Transverse colon (tissue), 4 donors: ENCODE measurements at regions not wholly inside any gene's neighbourhood (a gene's known extent, or its start where the extent isn't known, plus 50 kb on each side); places are given as distances from the start of the nearest gene placed in this dataset.

ENCODE experiments used
- DNase-seq: peaks from one replicate; pipeline ENCODE4 v3.0.0-alpha.2; 2019
- H3K27ac ChIP-seq, 4 donors: fragments of 200-600 bp; sonication (generic); 2 replicates each; pipeline ENCODE4 v1.5.1; 2016 to 2018; ENCODE audit warnings: inconsistent platforms in 4 of 4
- H3K27me3 ChIP-seq: fragments of 200-600 bp; sonication (generic); 2 replicates; pipeline ENCODE4 v1.5.1; 2017; ENCODE audit warnings: inconsistent platforms
- H3K36me3 ChIP-seq, 4 donors: fragments of 200-600 bp; sonication (generic); 2 replicates each; pipeline ENCODE4 v1.5.1; 2017 to 2019; ENCODE audit warnings: inconsistent platforms in 4 of 4
- H3K4me1 ChIP-seq, 4 donors: fragments of 200-600 bp; sonication (generic); 2 replicates each; pipeline ENCODE4 v1.5.1; 2017 to 2020; ENCODE audit warnings: inconsistent platforms in 4 of 4
- H3K4me3 ChIP-seq, 4 donors: fragments of 200-600 bp; sonication (generic); 1 replicate in 1 of 4; 2 replicates in 3 of 4; pipeline versions ENCODE4 v1.5.1 to v1.6.1; 2017 to 2019; ENCODE audit warnings: inconsistent platforms in 4 of 4
- H3K9me3 ChIP-seq, 2 donors: fragments of 200-600 bp; sonication (generic); 2 replicates each; pipeline ENCODE4 v1.5.1; 2017 to 2019; ENCODE audit warnings: inconsistent platforms in 2 of 2
- CTCF ChIP-seq, 5 experiments: fragments of 200-600 bp in 3 of 5; fragments of 450-650 bp in 2 of 5; sonication (generic) in 3 of 5; IDR thresholded peaks; 1 replicate in 2 of 5; 2 replicates in 3 of 5; pipeline ENCODE4 v1.5.1; 2016 to 2017; ENCODE audit warnings: antibody characterized with exemption in 5 of 5, inconsistent platforms in 3 of 5, mild to moderate bottlenecking in 2 of 5, moderate library complexity in 1 of 5
- EP300 ChIP-seq: sonication (generic); formaldehyde crosslinking; IDR thresholded peaks from one replicate; pipeline ENCODE4 v1.6.1; 2017; ENCODE audit warnings: antibody characterized with exemption, low read depth
- POLR2A ChIP-seq: fragments of 450-650 bp; IDR thresholded peaks from one replicate; pipeline ENCODE4 v1.6.1; 2016; ENCODE audit warnings: antibody characterized with exemption, mild to moderate bottlenecking, moderate library complexity
- POLR2AphosphoS5 ChIP-seq, 3 donors: sonication (generic); formaldehyde crosslinking; IDR thresholded peaks; one replicate each; pipeline ENCODE4 v1.6.1; 2016; ENCODE audit warnings: antibody characterized with exemption in 3 of 3
- WGBS, 2 donors: methylation state at CpG; one replicate each; pipeline ENCODE4 v1.1.5; 2018; ENCODE audit warnings: low coverage in 1 of 2; 5-methylcytosine and 5-hydroxymethylcytosine counted together
- in situ Hi-C, 4 donors: fragments of 200-750 bp; cut with MboI; loops; one replicate each; pipeline versions ENCODE4 v1.15.0 to v1.15.1; 2017; ENCODE audit warnings: low sequenced_read_pairs in 3 of 4, low pct_ligation_motif_present in 1 of 4, low pct_unique_long_range_greater_than_20kb in 1 of 4
- intact Hi-C: fragments of 100-400 bp; cut with DNase I; formaldehyde crosslinking; loops from one replicate; pipeline ENCODE4 v1.15.1; 2023; ENCODE audit warnings: low total_unique reads

- Histone ChIP-seq H3K27me3 (no peaks in the 10 kb centered on the region), H3K27ac (no peak overlapping the region), H3K36me3 (no peaks in the 10 kb centered on the region), H3K9me3 (no peaks in the 10 kb centered on the region), H3K4me1 (no peaks in the 10 kb centered on the region), H3K4me3 (no peak overlapping the region)
- in situ Hi-C loops (no loop called here), intact Hi-C loops (no loop called here)
- 80 to 94% methylated on average over 1 of the region's 1 CpG for WGBS, 2 donors
- TF ChIP-seq POLR2A (no peak), POLR2AphosphoS5 (IDR thresholded peaks at IDR 0.05) (no peak), EP300 (no peak), CTCF (IDR thresholded peaks at IDR 0.05) (no peak)
- DNase-seq = no peak
Measured at GRCh38 chr5:98556712-98557111, 216.8 kb upstream of the RGMB start.

- Histone ChIP-seq H3K27me3 (no peaks in the 10 kb centered on the region), H3K9me3 (no peaks in the 10 kb centered on the region), H3K36me3 (no peaks in the 10 kb centered on the region), H3K4me3 (no peak overlapping the region), H3K4me1 (no peaks in the 10 kb centered on the region), H3K27ac (no peak overlapping the region)
- intact Hi-C loops = no loop called here
- in situ Hi-C loops = no loop called here
- no peak for DNase-seq
- TF ChIP-seq CTCF (IDR thresholded peaks at IDR 0.05) (no peak), POLR2A (no peak), EP300 (no peak), POLR2AphosphoS5 (IDR thresholded peaks at IDR 0.05) (no peak)
Measured at GRCh38 chr5:98557916-98558315, 215.5 kb upstream of the RGMB start.

- H3K27ac ChIP-seq = no peak overlapping the region
- in situ Hi-C loops = no loop called here
- WGBS, 2 donors = 28 to 35% methylated on average over 2 of the region's 2 CpGs
- TF ChIP-seq POLR2AphosphoS5 (IDR thresholded peaks at IDR 0.05) = no peak
- TF ChIP-seq POLR2A = no peak
- no peak for TF ChIP-seq CTCF (IDR thresholded peaks at IDR 0.05)
- no peak for TF ChIP-seq EP300
- DNase-seq = no peak
- peaks cover 0 to 7% (median 0%) of the 10 kb centered on the region in 4 donors for H3K4me1 ChIP-seq
- no peak overlapping the region for H3K4me3 ChIP-seq
- H3K27me3 ChIP-seq = no peaks in the 10 kb centered on the region
- intact Hi-C loops = no loop called here
- H3K9me3 ChIP-seq = no peaks in the 10 kb centered on the region
- no peaks in the 10 kb centered on the region for H3K36me3 ChIP-seq
Measured at GRCh38 chr5:98563885-98564653, 209.4 kb upstream of the RGMB start.

- intact Hi-C loops = no loop called here
- no peak for TF ChIP-seq POLR2AphosphoS5 (IDR thresholded peaks at IDR 0.05)
- TF ChIP-seq EP300 = no peak
- TF ChIP-seq POLR2A = no peak
- TF ChIP-seq CTCF (IDR thresholded peaks at IDR 0.05) = no peak
- in situ Hi-C loops = no loop called here
- no peak for DNase-seq
- Histone ChIP-seq H3K9me3 (no peaks in the 10 kb centered on the region), H3K27me3 (no peaks in the 10 kb centered on the region), H3K4me3 (no peak overlapping the region), H3K27ac (no peak overlapping the region), H3K4me1 (peaks cover 0 to 7% (median 0%) of the 10 kb centered on the region in 4 donors), H3K36me3 (no peaks in the 10 kb centered on the region)
- WGBS, 2 donors = 73% methylated on average over 1 of the region's 1 CpG; no CpG with 5 or more reads in 1 of the 2 donors
Measured at GRCh38 chr5:98564836-98565235, 208.6 kb upstream of the RGMB start.
